H1 (cell line): ENCODE measurements at regions not wholly inside any gene's neighbourhood (a gene's known extent, or its start where the extent isn't known, plus 50 kb on each side); places are given as distances from the start of the nearest gene placed in this dataset.
A peak's percentile ranks its signal among the peaks of the same experiment; 100 is the strongest.

Experiments
- CTCF ChIA-PET: fragments of 300-600 bp; sonication (Branson Sonifier 250); formaldehyde crosslinking; loops from one replicate; lab custom pipeline; 2021; ENCODE audit not compliant: partially characterized antibody; lab: Charles Lee
- POLR2A ChIA-PET: fragments of 300-600 bp; sonication (Branson Sonifier 250); formaldehyde crosslinking; loops from one replicate; lab custom pipeline; 2021; ENCODE audit warnings: inconsistent platforms; ENCODE audit not compliant: partially characterized antibody; lab: Charles Lee
- DNase-seq, 2 experiments: peaks; one replicate each; pipeline versions ENCODE4 v3.0.0 to v3.0.0-alpha.2; 2010 to 2022; ENCODE audit warnings: low spot score in 2 of 2, low read depth in 1 of 2, mixed read lengths in 1 of 2
- FAIRE-seq: peaks from 2 replicates; lab custom pipeline; 2011; peaks lifted over from hg19 to GRCh38; lab: Jason Lieb, UNC
- H2AFZ ChIP-seq: 2 replicates; pipeline ENCODE4 v1.8.1; 2012; ENCODE audit warnings: low read length, inconsistent platforms
- H2AK5ac ChIP-seq: 2 replicates; pipeline ENCODE4 v1.6.1; 2013; ENCODE audit warnings: low read depth, low read length
- H2BK120ac ChIP-seq: replicated peaks from 2 replicates; pipeline ENCODE3; 2013; ENCODE audit warnings: low read depth, low read length, inconsistent platforms
- H2BK12ac ChIP-seq: 2 replicates; pipeline ENCODE4 v1.6.1; 2013; ENCODE audit warnings: low read depth, low read length
- H2BK15ac ChIP-seq: 2 replicates; pipeline ENCODE4 v1.6.1; 2013; ENCODE audit warnings: low read length
- H2BK20ac ChIP-seq: 2 replicates; pipeline ENCODE4 v1.6.1; 2013; ENCODE audit warnings: low read length
- H2BK5ac ChIP-seq: 2 replicates; pipeline ENCODE4 v1.6.1; 2013; ENCODE audit warnings: low read depth, low read length
- H3K14ac ChIP-seq: 2 replicates; pipeline ENCODE4 v1.6.1; 2013; ENCODE audit warnings: inconsistent platforms; ENCODE audit not compliant: insufficient read length
- H3K18ac ChIP-seq: 2 replicates; pipeline ENCODE4 v1.6.1; 2013; ENCODE audit warnings: low read length; ENCODE audit errors: extremely low read depth
- H3K23ac ChIP-seq: 2 replicates; pipeline ENCODE4 v1.6.1; 2013; ENCODE audit warnings: inconsistent platforms; ENCODE audit not compliant: insufficient read length
- H3K23me2 ChIP-seq: 2 replicates; pipeline ENCODE4 v1.6.1; 2013; ENCODE audit warnings: low read depth, low read length
- H3K27ac ChIP-seq: 2 replicates; pipeline ENCODE4 v1.6.1; 2011; ENCODE audit warnings: low read depth, low read length, inconsistent platforms
- H3K27me3 ChIP-seq, 4 experiments: replicated peaks in 1 of 4; 1 replicate in 1 of 4; 2 replicates in 3 of 4; pipeline versions ENCODE4 v1.6.1 to v1.8.1; 2011 to 2013; ENCODE audit warnings: low read length in 3 of 4, mild to moderate bottlenecking in 3 of 4, inconsistent platforms in 2 of 4, mixed read lengths in 2 of 4, moderate library complexity in 1 of 4; ENCODE audit not compliant: control insufficient read depth in 3 of 4, insufficient read depth in 3 of 4; ENCODE audit errors: extremely low read depth in 1 of 4
- H3K36me3 ChIP-seq, 4 experiments: 2 replicates each; pipeline versions ENCODE4 v1.6.1 to v1.8.1; 2011 to 2013; ENCODE audit warnings: mild to moderate bottlenecking in 4 of 4, low read length in 3 of 4, moderate library complexity in 2 of 4, control low read depth in 1 of 4, inconsistent platforms in 1 of 4; ENCODE audit not compliant: insufficient read depth in 4 of 4, control insufficient read depth in 2 of 4
- H3K4ac ChIP-seq: replicated peaks from 2 replicates; pipeline ENCODE3; 2013; ENCODE audit warnings: low read length, low read depth, mixed read lengths, inconsistent platforms; ENCODE audit not compliant: insufficient read length
- H3K4me1 ChIP-seq, 4 experiments: replicated peaks in 1 of 4; 1 replicate in 1 of 4; 2 replicates in 3 of 4; pipeline versions ENCODE4 v1.6.1 to v1.8.1; 2011 to 2013; ENCODE audit warnings: low read length in 3 of 4, inconsistent platforms in 2 of 4, mixed read lengths in 1 of 4; ENCODE audit not compliant: insufficient read depth in 4 of 4, control insufficient read depth in 3 of 4
- H3K4me2 ChIP-seq, 2 experiments: 2 replicates each; pipeline versions ENCODE4 v1.6.1 to v1.8.1; 2011 to 2013; ENCODE audit warnings: low read depth in 2 of 2, low read length in 2 of 2, control low read depth in 1 of 2, inconsistent platforms in 1 of 2, mild to moderate bottlenecking in 1 of 2; ENCODE audit not compliant: insufficient read depth in 1 of 2
- H3K4me3 ChIP-seq, 4 experiments: fragments of 200-600, 300-600 bp in 1 of 4; sonication (generic), shearing (Covaris generic), sonication (Bioruptor Twin) in 1 of 4; 2 replicates each; pipeline versions ENCODE4 v1.5.1 to v1.8.1; 2011 to 2016; ENCODE audit warnings: low read length in 4 of 4, low read depth in 3 of 4, control low read depth in 2 of 4, inconsistent platforms in 2 of 4, mild to moderate bottlenecking in 2 of 4, mixed read lengths in 1 of 4, moderate library complexity in 1 of 4; ENCODE audit not compliant: insufficient read depth in 2 of 4; ENCODE audit errors: extremely low read depth in 1 of 4
- H3K56ac ChIP-seq: replicated peaks from 2 replicates; pipeline ENCODE3; 2013; ENCODE audit warnings: low read depth, mild to moderate bottlenecking, mixed read lengths, low read length, inconsistent platforms; ENCODE audit not compliant: insufficient read length
- H3K79me1 ChIP-seq: 2 replicates; pipeline ENCODE4 v1.6.1; 2013; ENCODE audit warnings: low read depth, low read length, control low read depth
- H3K79me2 ChIP-seq, 2 experiments: 2 replicates each; pipeline versions ENCODE4 v1.6.1 to v1.8.1; 2012 to 2013; ENCODE audit warnings: low read length in 2 of 2, mild to moderate bottlenecking in 2 of 2, inconsistent platforms in 1 of 2; ENCODE audit not compliant: insufficient read depth in 2 of 2, control insufficient read depth in 1 of 2
- H3K9ac ChIP-seq, 4 experiments: replicated peaks in 1 of 4; 1 replicate in 1 of 4; 2 replicates in 3 of 4; pipeline versions ENCODE4 v1.6.1 to v1.8.1; 2011 to 2013; ENCODE audit warnings: low read depth in 3 of 4, low read length in 3 of 4, control low read depth in 2 of 4, mild to moderate bottlenecking in 2 of 4, moderate library complexity in 2 of 4, inconsistent platforms in 1 of 4; ENCODE audit errors: extremely low read depth in 1 of 4
- H3K9me3 ChIP-seq, 2 experiments: 2 replicates each; pipeline versions ENCODE4 v1.6.1 to v1.8.1; 2012 to 2013; ENCODE audit warnings: mild to moderate bottlenecking in 2 of 2, moderate library complexity in 2 of 2, control low read depth in 1 of 2, inconsistent platforms in 1 of 2, low read depth in 1 of 2, low read length in 1 of 2, mixed read lengths in 1 of 2; ENCODE audit not compliant: insufficient read depth in 2 of 2
- H4K20me1 ChIP-seq, 2 experiments: replicated peaks in 1 of 2; 2 replicates each; pipeline versions ENCODE3 to v1.8.1; 2011 to 2013; ENCODE audit warnings: inconsistent platforms in 2 of 2, low read length in 2 of 2, mild to moderate bottlenecking in 1 of 2; ENCODE audit not compliant: insufficient read depth in 2 of 2, control insufficient read depth in 1 of 2
- H4K5ac ChIP-seq: 2 replicates; pipeline ENCODE4 v1.6.1; 2013; ENCODE audit warnings: low read length, low read depth, mixed read lengths, inconsistent platforms; ENCODE audit not compliant: insufficient read length
- H4K8ac ChIP-seq: 2 replicates; pipeline ENCODE4 v1.8.0; 2013; ENCODE audit warnings: mild to moderate bottlenecking, moderate library complexity, low read length, inconsistent platforms; ENCODE audit not compliant: insufficient read depth; ENCODE audit errors: extremely low read depth
- H4K91ac ChIP-seq: replicated peaks from 2 replicates; pipeline ENCODE3; 2013; ENCODE audit warnings: low read length, mixed read lengths, inconsistent platforms; ENCODE audit not compliant: insufficient read length
- ASH2L ChIP-seq: fragments of 200-600, 300-600 bp; sonication (generic); IDR thresholded peaks from one replicate; pipeline ENCODE4 v1.7.1; 2017; ENCODE audit warnings: low read length
- CHD1 ChIP-seq: IDR thresholded peaks from 2 replicates; pipeline ENCODE4 v1.6.1; 2012; ENCODE audit warnings: low read depth, low read length, improper control_type of control experiment
- CTCF ChIP-seq, 3 experiments: IDR thresholded peaks; 1 replicate in 2 of 3; 2 replicates in 1 of 3; pipeline versions ENCODE4 v1.5.1 to v1.6.1; 2011; ENCODE audit warnings: low read length in 3 of 3, mild to moderate bottlenecking in 3 of 3, inconsistent platforms in 2 of 3, low read depth in 1 of 3, moderate library complexity in 1 of 3; ENCODE audit not compliant: insufficient read depth in 1 of 3; ENCODE audit errors: control extremely low read depth in 1 of 3
- FOSL1 ChIP-seq: IDR thresholded peaks from 2 replicates; pipeline ENCODE4 v1.6.1; 2011; ENCODE audit warnings: mild to moderate bottlenecking, low read depth, low read length, moderate library complexity; ENCODE audit not compliant: insufficient read depth
- RAD21 ChIP-seq, 2 experiments: IDR thresholded peaks in 1 of 2; conservative IDR thresholded peaks in 1 of 2; 2 replicates each; pipeline ENCODE4 v1.6.1; 2011; ENCODE audit warnings: low read depth in 2 of 2, low read length in 2 of 2, improper control_type of control experiment in 1 of 2, inconsistent platforms in 1 of 2, mild to moderate bottlenecking in 1 of 2, moderate library complexity in 1 of 2
- YY1 ChIP-seq: IDR thresholded peaks from 2 replicates; pipeline ENCODE4 v1.6.1; 2011; ENCODE audit warnings: low read depth, mild to moderate bottlenecking, low read length
- WGBS, 2 experiments: shearing (Covaris generic) in 1 of 2; methylation state at CpG; one replicate each; pipeline versions ENCODE4 v1.1.6 to v1.1.7; 2013 to 2015; ENCODE audit warnings: low lambda C conversion rate in 2 of 2, mixed read lengths in 2 of 2, inconsistent platforms in 1 of 2, low coverage in 1 of 2, missing lambda C conversion rate in 1 of 2; ENCODE audit not compliant: insufficient replicate concordance in 2 of 2, insufficient coverage in 1 of 2, insufficient read length in 1 of 2; ENCODE audit errors: extremely low coverage in 1 of 2, missing lambda C conversion rate in 1 of 2; 5-methylcytosine and 5-hydroxymethylcytosine counted together

- Histone ChIP-seq H3K23ac (no peak overlapping the region), H3K9ac (no peak overlapping the region), H4K5ac (no peak overlapping the region), H2BK12ac (no peak overlapping the region; the same call in 1 of the 2 replicates), H3K4me1 (peaks cover 1 to 9% (median 7%) of the 10 kb centered on the region in 4 experiments; a peak in 5 of 7 replicates), H3K27me3 (no peaks in the 10 kb centered on the region), H4K20me1 (no peaks in the 10 kb centered on the region), H2BK120ac (no peak overlapping the region), H3K27ac (no peak overlapping the region), H2BK5ac (no peak overlapping the region), H3K4me3 (no peak overlapping the region), H2AFZ (no peak overlapping the region), H2AK5ac (no peak overlapping the region), H3K4ac (no peak overlapping the region), H2BK20ac (0 out of 2 replicates have a peak overlapping the region, but pooled peaks have one; percentile 52), H3K9me3 (no peaks in the 10 kb centered on the region), H4K91ac (no peak overlapping the region), H3K79me2 (no peaks in the 10 kb centered on the region), H3K4me2 (no peak overlapping the region), H3K14ac (no peak overlapping the region), H3K18ac (no peak overlapping the region; the same call in 1 of the 2 replicates), H3K36me3 (peaks cover 0 to 2% (median 0%) of the 10 kb centered on the region in 4 experiments; a peak in 1 of 8 replicates), H3K56ac (no peak overlapping the region), H3K23me2 (no peaks in the 10 kb centered on the region), H4K8ac (no peak overlapping the region)
- ChIA-PET POLR2A (no interaction called here), CTCF (interaction anchor here (0.6 to 1.6 kb wide), 7 partner anchors 14 to 218 kb away, joined by 3 to 5 read pairs (median 3); no protein-coding TSS in a partner anchor)
- no peak for FAIRE-seq
- 77% methylated on average over 5 of the region's 5 CpGs; no CpG with 5 or more reads in 1 of the 2 experiments for WGBS, 2 experiments
- no peak for TF ChIP-seq YY1
- TF ChIP-seq RAD21 (IDR thresholded peaks at IDR 0.05 in 1 of 2, conservative IDR thresholded peaks at IDR 0.05 in 1 of 2; ENCODE audit: low read depth in 2 of 2, low read length in 2 of 2): peak in 1 of 2 experiments; percentile 29; a peak in 1 of 4 replicates
- no peak for TF ChIP-seq CHD1
- TF ChIP-seq FOSL1: no peak
- TF ChIP-seq CTCF (IDR thresholded peaks at IDR 0.05; ENCODE audit: control extremely low read depth in 1 of 3, insufficient read depth in 1 of 3, low read depth in 1 of 3, low read length in 3 of 3): peak; percentile 26 to 53 (median 53); a peak in 3 of 4 replicates
- TF ChIP-seq ASH2L: no peak
- TF ChIP-seq, all 59 proteins: peak for 2
- no peaks in the 10 kb centered on the region for H3K79me1 ChIP-seq
- DNase-seq: no peak
- no peak overlapping the region; the same call in 1 of the 2 replicates for H2BK15ac ChIP-seq
Measured at GRCh38 chr13:109275852-109276251, 510.5 kb downstream of the IRS2 start.
